CD14-positive monocyte (primary cell): ENCODE measurements at regions not wholly inside any gene's neighbourhood (a gene's known extent, or its start where the extent isn't known, plus 50 kb on each side); places are given as distances from the start of the nearest gene placed in this dataset.

ENCODE experiments used
- DNase-seq, 3 donors: peaks; one replicate each; pipeline ENCODE4 v3.0.0-alpha.2; 2011 to 2022
- H2AFZ ChIP-seq: 2 replicates; pipeline ENCODE4 v1.6.0; 2012; ENCODE audit warnings: mild to moderate bottlenecking, low read depth, low read length, inconsistent platforms; ENCODE audit not compliant: insufficient read depth, poor library complexity, severe bottlenecking
- H3K27ac ChIP-seq, 2 donors: 1 replicate in 1 of 2; 2 replicates in 1 of 2; pipeline ENCODE4 v1.5.1; 2012 to 2013; ENCODE audit warnings: low read length in 2 of 2, control low read depth in 1 of 2, inconsistent platforms in 1 of 2, low read depth in 1 of 2, mild to moderate bottlenecking in 1 of 2
- H3K27me3 ChIP-seq, 2 donors: one replicate each; pipeline versions ENCODE4 v1.6.0 to v1.6.1; 2011 to 2013; ENCODE audit warnings: low read length in 2 of 2; ENCODE audit not compliant: control insufficient read depth in 2 of 2, insufficient read depth in 2 of 2
- H3K36me3 ChIP-seq, 2 donors: replicated peaks in 1 of 2; 1 replicate in 1 of 2; 2 replicates in 1 of 2; pipeline versions ENCODE4 v1.5.1 to v1.6.1; 2012 to 2013; ENCODE audit warnings: low read length in 2 of 2, control low read depth in 1 of 2, inconsistent platforms in 1 of 2, mild to moderate bottlenecking in 1 of 2; ENCODE audit not compliant: insufficient read depth in 2 of 2, control insufficient read depth in 1 of 2
- H3K4me1 ChIP-seq, 2 donors: 1 replicate in 1 of 2; 2 replicates in 1 of 2; pipeline versions ENCODE4 v1.5.1 to v1.6.1; 2012 to 2013; ENCODE audit warnings: low read length in 2 of 2, control low read depth in 1 of 2, inconsistent platforms in 1 of 2, mild to moderate bottlenecking in 1 of 2, moderate library complexity in 1 of 2; ENCODE audit not compliant: insufficient read depth in 2 of 2, control insufficient read depth in 1 of 2
- H3K4me2 ChIP-seq: replicated peaks from 2 replicates; pipeline ENCODE3; 2012; ENCODE audit warnings: low read length, moderate library complexity, mild to moderate bottlenecking; ENCODE audit not compliant: poor library complexity, severe bottlenecking; ENCODE audit errors: extremely low read depth
- H3K4me3 ChIP-seq, 3 experiments: fragments of 200-600 bp in 1 of 3; sonication (generic) in 1 of 3; replicated peaks in 1 of 3; 1 replicate in 2 of 3; 2 replicates in 1 of 3; pipeline ENCODE4 v1.5.1; 2011 to 2013; ENCODE audit warnings: low read length in 3 of 3, mild to moderate bottlenecking in 3 of 3, control low read depth in 2 of 3, low read depth in 2 of 3, inconsistent platforms in 1 of 3, moderate library complexity in 1 of 3
- H3K79me2 ChIP-seq: 2 replicates; pipeline ENCODE4 v1.6.0; 2012; ENCODE audit warnings: mild to moderate bottlenecking, control low read depth, inconsistent platforms, low read length, moderate library complexity; ENCODE audit not compliant: insufficient read depth
- H3K9ac ChIP-seq: 2 replicates; pipeline ENCODE4 v1.6.0; 2017; ENCODE audit warnings: low read length, mild to moderate bottlenecking; ENCODE audit not compliant: insufficient read depth, poor library complexity, severe bottlenecking
- H3K9me3 ChIP-seq, 2 donors: replicated peaks in 1 of 2; 1 replicate in 1 of 2; 2 replicates in 1 of 2; pipeline versions ENCODE4 v1.5.1 to v1.6.1; 2012 to 2013; ENCODE audit warnings: low read length in 2 of 2, control low read depth in 1 of 2; ENCODE audit not compliant: control insufficient read depth in 1 of 2, insufficient read depth in 1 of 2
- H4K20me1 ChIP-seq: 2 replicates; pipeline ENCODE4 v1.6.0; 2012; ENCODE audit warnings: mild to moderate bottlenecking, low read length, control low read depth, moderate library complexity; ENCODE audit not compliant: insufficient read depth
- H3K27ac Mint-ChIP-seq, 7 donors: one replicate each; pipeline ENCODE4 v1.8.0; 2020; ENCODE audit warnings: mild to moderate bottlenecking in 7 of 7, mixed read lengths in 7 of 7, moderate library complexity in 6 of 7, inconsistent platforms in 2 of 7
- H3K27me3 Mint-ChIP-seq, 3 donors: one replicate each; pipeline ENCODE4 v1.8.0; 2021 to 2022; ENCODE audit warnings: low read depth in 3 of 3, mild to moderate bottlenecking in 3 of 3, mixed read lengths in 3 of 3, moderate library complexity in 3 of 3, inconsistent platforms in 1 of 3
- H3K36me3 Mint-ChIP-seq, 2 donors: one replicate each; pipeline ENCODE4 v1.8.0; 2020; ENCODE audit warnings: mixed read lengths in 2 of 2, inconsistent platforms in 1 of 2, mild to moderate bottlenecking in 1 of 2
- H3K4me1 Mint-ChIP-seq: one replicate; pipeline ENCODE4 v1.8.0; 2020; ENCODE audit warnings: mild to moderate bottlenecking, mixed read lengths
- H3K4me3 Mint-ChIP-seq, 2 donors: one replicate each; pipeline ENCODE4 v1.8.0; 2020; ENCODE audit warnings: mild to moderate bottlenecking in 2 of 2, mixed read lengths in 2 of 2, moderate library complexity in 1 of 2
- H3K9me3 Mint-ChIP-seq, 7 donors: one replicate each; pipeline ENCODE4 v1.8.0; 2020 to 2022; ENCODE audit warnings: mixed read lengths in 7 of 7, mild to moderate bottlenecking in 6 of 7, moderate library complexity in 6 of 7, inconsistent platforms in 2 of 7
- WGBS: methylation state at CpG from one replicate; pipeline ENCODE4 v1.1.5; 2013; ENCODE audit warnings: missing lambda C conversion rate; ENCODE audit not compliant: insufficient coverage; 5-methylcytosine and 5-hydroxymethylcytosine counted together
- intact Hi-C, 2 donors: fragments of 100-400 bp; cut with micrococcal nuclease; formaldehyde crosslinking; loops; one replicate each; pipeline versions ENCODE4 v1.15.0 to v1.15.1; 2023
- TF ChIP-seq, protein P1 (sequence below): fragments of 200-600 bp; IDR thresholded peaks from one replicate; pipeline ENCODE4 v1.8.0; 2022; ENCODE audit warnings: antibody characterized with exemption, mild to moderate bottlenecking

DNA sequence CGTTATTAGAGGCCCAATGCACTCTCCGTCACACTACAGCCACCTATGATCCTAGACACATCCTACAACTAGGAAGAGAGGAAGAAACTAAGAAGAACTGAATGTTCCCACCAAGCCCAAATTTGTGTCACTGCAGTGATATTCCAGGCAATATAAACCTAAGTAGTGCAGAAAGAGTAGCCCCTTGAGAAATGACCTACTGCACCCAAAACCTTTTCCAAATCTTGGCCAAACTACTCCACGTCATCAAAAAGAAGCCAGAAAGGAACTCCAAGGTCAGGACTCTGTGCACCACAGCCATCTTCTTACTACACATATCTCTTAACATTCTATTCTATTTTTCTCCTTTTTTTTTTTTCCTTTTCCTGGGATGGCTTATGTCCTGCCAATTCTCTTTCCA, 60.2 kb downstream of the ADAMTS1 start:
- no peaks in the 10 kb centered on the region for H3K36me3 ChIP-seq

DNA sequence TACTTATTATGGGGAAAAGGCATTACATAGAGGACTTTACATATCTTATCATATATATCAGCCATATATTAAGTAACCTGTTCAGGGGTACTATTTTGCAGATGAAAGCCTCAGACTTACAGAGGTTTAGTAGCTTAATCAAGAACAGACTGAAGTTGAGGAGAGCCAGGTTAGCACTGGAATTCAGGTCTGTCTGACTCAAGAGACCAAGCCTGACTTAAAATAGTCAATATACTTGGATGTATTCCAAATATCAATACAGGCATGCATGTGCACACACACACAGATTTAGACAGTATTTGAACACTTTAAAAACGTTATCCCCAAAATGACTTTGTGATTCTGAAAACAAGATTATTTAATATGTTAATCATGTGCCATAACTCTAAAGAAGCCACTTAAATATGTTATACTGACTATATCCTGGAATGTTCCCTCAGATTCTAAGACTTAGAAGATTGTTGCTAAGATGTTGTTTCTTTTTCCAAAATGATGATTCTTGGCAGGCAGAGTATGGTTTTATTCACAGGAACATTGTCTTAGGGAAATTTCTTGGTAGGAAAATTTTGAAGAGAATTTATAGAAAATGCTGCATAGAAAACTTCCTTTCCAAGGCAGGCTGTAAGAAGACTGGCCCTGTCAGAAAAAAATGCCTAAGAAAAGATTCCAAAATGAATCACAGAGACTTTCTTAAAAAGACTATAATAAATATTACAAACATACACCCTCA, 61.6 kb downstream of the ADAMTS1 start:
- Mint-ChIP-seq H3K27ac (no peak overlapping the region), H3K27me3 (peaks cover 0 to 1% (median 0%) of the 10 kb centered on the region in 3 donors), H3K4me1 (no peaks in the 10 kb centered on the region), H3K36me3 (no peaks in the 10 kb centered on the region), H3K4me3 (no peak overlapping the region), H3K9me3 (peaks cover 2 to 8% (median 3%) of the 10 kb centered on the region in 7 donors)
- Histone ChIP-seq H4K20me1 (no peaks in the 10 kb centered on the region), H3K36me3 (no peaks in the 10 kb centered on the region), H3K9me3 (no peaks in the 10 kb centered on the region), H3K4me2 (no peak overlapping the region), H3K27ac (no peak overlapping the region), H3K9ac (no peak overlapping the region), H3K4me1 (no peaks in the 10 kb centered on the region), H2AFZ (no peak overlapping the region), H3K4me3 (no peak overlapping the region), H3K79me2 (no peaks in the 10 kb centered on the region), H3K27me3 (no peaks in the 10 kb centered on the region)
- no peak for DNase-seq
- no CpG with 5 or more reads among the region's 1 CpG for WGBS
- intact Hi-C loops = no loop called here
- TF ChIP-seq, protein P1, sequence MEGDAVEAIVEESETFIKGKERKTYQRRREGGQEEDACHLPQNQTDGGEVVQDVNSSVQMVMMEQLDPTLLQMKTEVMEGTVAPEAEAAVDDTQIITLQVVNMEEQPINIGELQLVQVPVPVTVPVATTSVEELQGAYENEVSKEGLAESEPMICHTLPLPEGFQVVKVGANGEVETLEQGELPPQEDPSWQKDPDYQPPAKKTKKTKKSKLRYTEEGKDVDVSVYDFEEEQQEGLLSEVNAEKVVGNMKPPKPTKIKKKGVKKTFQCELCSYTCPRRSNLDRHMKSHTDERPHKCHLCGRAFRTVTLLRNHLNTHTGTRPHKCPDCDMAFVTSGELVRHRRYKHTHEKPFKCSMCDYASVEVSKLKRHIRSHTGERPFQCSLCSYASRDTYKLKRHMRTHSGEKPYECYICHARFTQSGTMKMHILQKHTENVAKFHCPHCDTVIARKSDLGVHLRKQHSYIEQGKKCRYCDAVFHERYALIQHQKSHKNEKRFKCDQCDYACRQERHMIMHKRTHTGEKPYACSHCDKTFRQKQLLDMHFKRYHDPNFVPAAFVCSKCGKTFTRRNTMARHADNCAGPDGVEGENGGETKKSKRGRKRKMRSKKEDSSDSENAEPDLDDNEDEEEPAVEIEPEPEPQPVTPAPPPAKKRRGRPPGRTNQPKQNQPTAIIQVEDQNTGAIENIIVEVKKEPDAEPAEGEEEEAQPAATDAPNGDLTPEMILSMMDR = no peak

More for the DNA sequence above, 60.2 kb downstream of the ADAMTS1 start:
- H3K79me2 ChIP-seq = no peaks in the 10 kb centered on the region
- 93% methylated on average over 1 of the region's 3 CpGs for WGBS
- H3K9me3 Mint-ChIP-seq = peaks cover 0 to 11% (median 2%) of the 10 kb centered on the region in 7 donors
- H3K27me3 Mint-ChIP-seq = peaks cover 0 to 2% (median 1%) of the 10 kb centered on the region in 3 donors
- no peaks in the 10 kb centered on the region for H3K27me3 ChIP-seq
- no peaks in the 10 kb centered on the region for H3K36me3 Mint-ChIP-seq
- H3K27ac ChIP-seq = no peak overlapping the region
- no peak overlapping the region for H3K27ac Mint-ChIP-seq
- H3K4me3 Mint-ChIP-seq = no peak overlapping the region
- no peak for DNase-seq
- no peaks in the 10 kb centered on the region for H3K9me3 ChIP-seq
- no peak overlapping the region for H3K4me3 ChIP-seq
- TF ChIP-seq, protein P1 = no peak
- no peak overlapping the region for H3K9ac ChIP-seq
- H3K4me2 ChIP-seq = no peak overlapping the region
- H3K4me1 ChIP-seq = no peaks in the 10 kb centered on the region
- intact Hi-C loops = no loop called here
- H4K20me1 ChIP-seq = no peaks in the 10 kb centered on the region
- no peak overlapping the region for H2AFZ ChIP-seq
- no peaks in the 10 kb centered on the region for H3K4me1 Mint-ChIP-seq
